GM20431 (cell line): ENCODE measurements at regions not wholly inside any gene's neighbourhood (a gene's known extent, or its start where the extent isn't known, plus 50 kb on each side); places are given as distances from the start of the nearest gene placed in this dataset.

Experiments used
- in situ Hi-C: fragments of 300-500 bp; cut with MseI, MboI; formaldehyde crosslinking; loops from one replicate; pipeline ENCODE4 v1.15.0; 2020; ENCODE audit warnings: low sequenced_read_pairs; ENCODE audit not compliant: unreplicated experiment

DNA sequence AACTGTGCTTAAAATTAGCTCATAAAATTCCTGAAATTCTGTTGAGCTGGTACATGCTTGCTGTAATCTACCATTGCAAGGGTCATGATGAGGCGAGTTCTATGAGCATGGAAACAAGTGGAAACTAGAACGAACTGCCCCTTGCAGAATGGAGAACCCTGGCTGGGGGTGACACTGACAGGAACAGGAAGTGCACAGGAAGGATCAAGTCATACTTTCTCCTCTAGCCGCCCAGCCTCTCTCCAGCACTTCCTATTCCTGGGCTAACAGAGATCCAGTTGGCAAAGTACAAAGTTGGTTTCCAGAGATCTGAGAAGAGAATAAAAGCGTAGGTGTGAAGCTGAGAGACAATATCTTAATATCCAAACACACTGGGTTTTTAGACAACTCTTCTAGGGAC, 414.2 kb upstream of the PODXL start:
- in situ Hi-C loops, result no loop called here

DNA sequence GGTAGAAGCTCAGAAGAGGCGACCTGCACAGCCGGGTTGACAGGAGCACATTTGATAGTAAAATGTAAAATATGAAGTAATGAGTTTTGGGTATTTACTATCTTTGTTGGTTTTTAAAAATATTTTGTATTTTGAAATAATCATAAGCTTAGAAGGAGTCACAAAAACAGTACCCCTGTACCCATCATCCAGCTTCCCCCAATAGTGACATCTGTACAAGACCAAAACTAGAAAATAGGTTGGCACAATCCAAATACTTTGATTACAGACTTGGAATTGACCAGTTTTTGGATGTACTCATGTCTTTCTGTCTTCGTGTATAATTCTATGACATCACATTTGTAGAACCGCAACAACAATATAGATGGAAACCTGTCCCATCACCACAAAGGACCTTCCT, 413.1 kb upstream of the PODXL start:
- in situ Hi-C loops, result no loop called here

DNA sequence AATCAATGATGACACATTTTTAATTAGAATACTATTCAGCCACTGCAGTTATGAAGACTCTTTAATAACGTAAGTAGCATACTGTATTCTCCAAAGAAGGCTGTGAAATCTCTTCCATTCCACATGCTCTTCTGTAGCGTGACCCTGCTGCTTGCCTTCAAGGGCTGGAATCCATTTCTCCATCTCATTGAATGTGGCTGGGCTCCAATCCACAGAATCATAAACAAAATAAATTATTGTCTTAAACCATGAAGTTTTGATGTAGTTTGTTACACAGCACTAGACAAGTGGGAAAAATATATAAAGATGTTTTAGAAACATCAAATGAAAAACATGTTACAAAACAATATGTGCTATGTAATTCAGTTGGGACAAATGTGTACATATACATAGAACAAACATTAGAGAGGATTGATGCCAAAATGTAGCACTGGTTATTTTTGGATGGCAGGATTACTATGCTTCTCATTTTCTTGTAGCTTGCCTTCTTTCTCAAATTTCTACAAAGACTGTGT, 410.8 kb upstream of the PODXL start:
- in situ Hi-C loops, result no loop called here

DNA sequence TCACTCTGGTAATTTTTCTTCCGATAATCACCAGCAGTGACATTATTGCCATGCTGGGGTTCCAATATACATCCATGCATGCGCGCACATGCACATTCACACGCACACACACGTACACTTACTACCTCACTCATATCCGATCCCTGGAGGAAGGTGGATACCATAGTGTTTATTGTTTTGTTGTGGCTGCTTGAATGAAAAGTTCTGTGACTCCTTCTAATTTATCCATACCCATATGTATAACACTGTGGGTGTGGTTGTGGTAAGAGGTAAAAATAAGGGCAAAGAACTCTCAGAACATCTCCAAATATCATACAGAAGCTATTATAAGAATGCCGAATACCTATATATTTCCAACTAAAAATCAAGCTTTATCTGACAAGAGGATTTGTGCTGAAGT, 407.8 kb upstream of the PODXL start:
- in situ Hi-C loops, result no loop called here

DNA sequence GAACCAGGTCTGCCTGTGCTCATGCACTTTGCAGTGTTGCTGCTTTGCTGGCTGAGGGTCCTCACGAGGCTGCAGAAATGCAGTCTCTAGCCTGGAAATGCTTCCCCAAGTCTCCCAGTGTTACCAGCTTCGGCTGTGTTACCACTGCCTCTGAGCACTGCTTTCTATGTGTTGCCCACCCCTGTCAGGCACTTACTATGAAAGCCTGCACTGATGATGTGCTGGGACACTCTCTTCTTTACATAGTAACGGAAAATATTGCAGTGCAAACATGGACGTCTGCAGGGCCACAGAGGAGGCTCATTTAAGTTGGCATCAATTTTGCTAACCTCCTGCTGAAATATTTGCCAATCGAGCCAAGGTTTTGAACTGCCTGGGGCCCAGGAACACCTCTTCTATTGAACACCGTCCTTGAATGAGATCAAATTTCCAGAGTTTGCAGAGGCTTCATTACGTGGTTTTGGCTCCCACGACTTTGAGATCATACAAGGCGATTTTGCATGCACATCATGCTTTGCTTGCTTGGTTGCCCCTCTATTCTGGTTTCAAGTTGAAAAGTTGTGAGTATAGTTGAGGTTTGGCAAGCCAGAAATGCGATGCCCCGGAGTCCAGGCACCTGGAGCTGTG, 404.7 kb upstream of the PODXL start:
- in situ Hi-C loops, result no loop called here

DNA sequence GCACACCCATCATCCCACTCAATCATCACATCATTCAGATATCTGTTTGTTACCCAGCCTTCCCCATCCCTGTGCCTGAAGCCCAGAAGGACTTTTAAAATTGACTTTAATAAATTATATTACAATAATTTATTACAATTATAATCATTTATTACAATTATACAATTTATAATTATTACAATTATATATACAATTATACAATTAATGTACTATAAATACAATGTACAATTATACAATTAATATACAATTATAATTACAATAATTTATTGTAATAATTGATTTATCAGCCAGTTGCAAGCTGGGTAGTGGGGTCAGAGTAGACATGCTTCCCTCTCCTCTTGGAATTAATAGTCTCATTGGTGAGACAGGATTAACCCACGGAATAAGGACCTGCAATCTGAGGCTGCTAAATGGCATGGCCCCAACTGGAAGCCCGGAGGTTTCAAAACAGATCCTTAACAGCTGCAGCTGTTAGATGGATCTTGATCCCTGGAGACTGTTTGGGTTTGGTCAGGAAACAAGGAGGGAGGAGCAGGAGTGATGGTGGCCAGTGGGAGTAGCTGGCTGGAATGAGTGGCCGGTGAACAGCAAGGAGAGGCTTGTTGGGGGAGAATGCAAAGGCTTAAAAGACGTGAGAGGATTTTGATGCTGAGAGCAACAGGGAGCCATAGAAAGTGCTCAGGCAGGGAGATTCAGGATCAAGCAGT, 402.8 kb upstream of the PODXL start:
- in situ Hi-C loops, result no loop called here

DNA sequence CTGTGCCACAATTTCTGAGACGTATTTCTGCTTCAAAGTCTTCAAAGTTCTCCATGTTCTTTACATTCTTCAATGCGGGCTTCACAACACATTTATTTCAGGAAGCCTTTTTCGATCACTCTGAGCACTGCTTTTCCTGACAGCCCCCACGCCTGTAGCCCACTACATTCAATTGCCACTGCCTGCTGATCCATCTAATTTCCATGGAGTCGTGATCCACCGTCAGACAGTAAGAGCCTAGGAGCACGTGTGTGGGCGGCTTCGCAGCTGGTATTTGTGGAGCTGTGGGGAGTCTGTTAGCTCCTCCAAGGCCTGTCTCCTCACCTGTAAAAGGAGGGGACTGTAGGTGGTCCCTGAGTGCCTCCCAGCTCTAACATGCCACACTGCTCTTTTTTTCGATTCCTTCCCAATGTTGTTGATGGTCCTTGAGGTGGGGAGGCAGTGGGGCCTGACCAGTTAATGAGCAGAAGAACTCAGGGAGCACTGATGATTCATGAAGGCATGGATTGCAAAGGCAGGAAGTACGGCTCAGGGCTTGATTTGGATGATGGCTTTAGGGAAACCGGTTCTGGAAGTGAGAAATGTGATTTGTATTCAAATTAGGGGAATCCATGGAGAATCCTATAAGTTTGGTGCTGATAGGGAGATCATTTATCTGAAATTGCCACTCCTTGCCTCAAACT, 401.1 kb upstream of the PODXL start:
- in situ Hi-C loops, result no loop called here

DNA sequence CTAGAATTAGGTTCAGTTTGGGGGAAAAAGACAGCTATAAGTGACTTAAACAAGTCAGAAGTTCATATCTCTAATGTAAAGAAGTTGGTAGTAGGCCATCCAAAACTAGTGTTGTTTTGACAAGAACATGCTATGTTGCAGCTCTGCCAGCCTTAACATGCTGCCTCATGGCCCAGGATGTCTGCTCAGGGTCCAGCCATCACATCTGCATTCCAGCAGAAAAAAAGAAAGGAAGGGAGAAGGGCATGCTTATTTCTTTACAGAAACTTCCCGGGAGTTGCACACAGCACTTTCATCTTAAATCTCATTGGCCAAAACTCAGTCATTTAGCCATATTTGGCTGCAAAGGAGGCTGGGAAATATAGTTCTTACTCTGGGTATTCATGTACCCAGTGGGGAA, 400.4 kb upstream of the PODXL start:
- in situ Hi-C loops, result no loop called here

DNA sequence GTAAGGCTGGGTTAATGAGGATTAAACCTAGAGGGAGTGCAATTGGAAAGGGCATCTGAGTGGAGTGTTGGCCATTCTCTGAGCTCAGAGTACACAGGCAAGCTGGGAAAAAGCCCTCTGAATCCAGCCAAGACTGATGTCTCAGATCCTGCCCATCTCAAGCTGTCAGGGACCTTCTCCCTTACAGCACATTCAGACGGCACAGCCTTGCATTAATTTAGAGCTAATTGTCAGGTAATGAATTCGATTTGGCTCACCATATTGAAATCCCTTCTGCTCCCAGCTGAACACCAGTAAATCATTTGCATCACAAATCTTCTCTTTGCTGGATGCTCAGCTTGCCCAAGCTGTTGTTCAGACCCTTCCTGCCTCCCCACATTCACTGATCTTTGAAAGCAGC, 399.3 kb upstream of the PODXL start:
- in situ Hi-C loops, result no loop called here

DNA sequence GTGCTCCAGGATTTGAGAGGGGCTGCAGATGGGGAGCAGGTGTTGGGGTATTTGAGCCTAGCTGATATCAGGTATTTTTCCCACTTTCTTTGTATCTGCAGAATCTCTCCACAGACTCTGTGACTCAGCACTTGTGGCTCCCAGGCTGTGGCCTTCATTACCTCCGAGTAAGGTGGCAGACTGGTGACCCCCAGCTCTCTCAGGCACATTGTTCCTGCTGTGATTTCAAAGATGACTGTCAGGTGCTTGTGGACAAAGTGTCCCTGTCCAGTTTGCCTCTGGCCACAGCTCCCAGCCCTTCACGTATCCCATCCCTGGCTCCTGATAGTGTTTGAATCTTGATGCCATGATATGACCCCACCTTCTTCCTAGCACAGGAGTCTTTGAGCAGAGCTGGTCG, 396.8 kb upstream of the PODXL start:
- in situ Hi-C loops, result no loop called here

DNA sequence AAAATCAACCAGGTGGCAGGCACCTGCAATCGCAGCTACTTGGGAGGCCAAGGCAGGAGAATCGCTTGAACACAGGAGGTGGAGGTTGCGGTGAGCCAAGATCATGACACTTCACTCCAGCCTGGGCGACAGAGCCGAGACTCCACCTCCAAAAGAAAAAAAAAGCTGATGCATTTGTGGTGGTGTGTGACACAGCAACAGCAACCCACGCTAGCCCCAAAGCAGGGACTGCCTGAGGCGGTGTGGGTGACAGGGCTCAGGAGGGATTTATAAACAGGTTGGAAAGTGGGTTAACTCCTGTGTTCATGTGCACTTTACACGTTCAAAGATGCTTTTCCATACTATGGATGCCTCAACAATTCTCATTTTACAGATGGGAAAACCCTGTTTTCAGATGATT, 395.9 kb upstream of the PODXL start:
- in situ Hi-C loops, result no loop called here

DNA sequence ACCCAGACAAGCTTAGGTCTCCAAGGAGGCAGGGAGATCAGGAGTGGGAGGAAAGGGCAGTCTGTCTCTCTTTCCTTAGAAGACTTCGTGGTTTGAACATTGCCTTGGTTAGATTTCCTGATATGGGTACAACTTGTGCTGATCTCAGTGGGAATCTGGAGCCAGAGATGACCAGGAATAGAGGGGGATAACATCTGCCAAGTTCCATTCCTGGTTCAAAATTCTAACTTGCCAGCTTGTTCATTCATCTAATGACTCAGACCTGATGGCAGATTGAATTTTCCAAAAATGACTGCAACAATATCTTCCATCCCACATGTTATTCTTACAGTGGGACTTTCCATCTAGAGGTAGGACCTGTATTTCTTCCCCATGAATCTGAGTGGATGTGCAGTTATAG, 394.3 kb upstream of the PODXL start:
- in situ Hi-C loops, result no loop called here

DNA sequence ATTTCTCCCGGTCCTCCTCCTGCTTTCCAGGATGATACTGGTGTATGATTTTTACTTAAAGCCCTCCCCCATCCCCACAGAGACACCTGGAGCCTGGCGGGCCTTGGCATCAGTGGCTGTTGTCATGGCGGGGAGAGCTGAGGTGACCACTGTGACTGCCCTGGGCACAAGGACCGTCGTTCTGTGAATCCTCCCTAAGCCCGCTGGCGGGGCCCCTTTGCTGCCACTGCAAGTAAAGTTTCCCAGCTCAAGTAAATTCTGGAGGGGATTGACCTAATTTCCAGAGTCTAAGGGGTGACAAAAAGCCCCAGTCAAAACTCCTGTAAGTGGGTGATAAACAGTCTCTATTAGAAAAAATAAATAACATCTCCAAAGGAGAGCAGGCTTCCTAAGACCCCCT, 393.2 kb upstream of the PODXL start:
- in situ Hi-C loops, result no loop called here

DNA sequence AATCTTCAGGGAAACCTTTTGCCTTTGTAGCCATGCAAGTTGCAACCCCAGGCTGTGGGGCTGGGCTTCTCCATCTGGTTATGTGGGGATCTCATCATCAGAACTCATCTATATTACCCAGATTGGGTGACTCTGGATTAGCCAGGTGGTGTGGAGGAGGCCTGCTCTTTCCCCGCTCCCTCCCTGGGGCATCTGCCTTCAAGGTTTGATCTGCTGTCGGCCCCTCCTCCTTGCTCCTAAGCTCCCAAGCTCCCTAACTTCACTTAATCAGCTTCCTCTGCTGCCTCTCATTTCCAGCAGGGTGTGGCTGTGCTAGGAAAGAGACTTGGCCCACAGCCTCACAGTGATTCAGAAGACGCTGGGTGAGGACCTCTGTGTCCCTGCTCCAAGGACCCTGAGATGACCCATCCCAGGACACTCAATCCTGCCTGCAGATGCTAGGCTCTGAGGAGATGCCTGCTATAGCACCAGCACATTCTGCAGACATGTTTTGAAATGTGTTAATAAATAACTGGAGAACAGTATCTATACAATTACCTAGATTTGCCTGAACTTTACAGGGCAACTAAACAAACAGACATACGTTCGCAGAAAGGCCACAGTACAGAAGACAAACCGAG, 392.1 kb upstream of the PODXL start:
- in situ Hi-C loops, result no loop called here

DNA sequence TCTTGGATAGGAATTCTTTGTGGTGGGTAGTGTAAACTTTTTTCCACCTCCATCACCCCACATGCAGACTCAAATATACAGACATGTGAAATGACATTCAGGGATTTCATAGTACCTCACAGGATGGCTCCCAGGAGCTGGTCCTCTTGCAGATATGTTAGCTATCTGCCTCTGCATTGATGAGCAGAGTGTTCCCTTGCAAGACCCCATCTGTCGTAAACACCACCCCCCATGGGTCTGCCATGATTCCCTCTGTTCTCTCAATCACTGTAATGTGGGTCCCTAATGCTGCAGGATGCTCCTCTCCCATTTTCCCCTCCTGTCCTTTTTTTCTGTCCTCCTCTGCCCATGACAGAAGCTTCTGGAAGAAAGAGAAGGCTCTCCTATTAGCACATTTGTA, 391.2 kb upstream of the PODXL start:
- in situ Hi-C loops, result no loop called here

DNA sequence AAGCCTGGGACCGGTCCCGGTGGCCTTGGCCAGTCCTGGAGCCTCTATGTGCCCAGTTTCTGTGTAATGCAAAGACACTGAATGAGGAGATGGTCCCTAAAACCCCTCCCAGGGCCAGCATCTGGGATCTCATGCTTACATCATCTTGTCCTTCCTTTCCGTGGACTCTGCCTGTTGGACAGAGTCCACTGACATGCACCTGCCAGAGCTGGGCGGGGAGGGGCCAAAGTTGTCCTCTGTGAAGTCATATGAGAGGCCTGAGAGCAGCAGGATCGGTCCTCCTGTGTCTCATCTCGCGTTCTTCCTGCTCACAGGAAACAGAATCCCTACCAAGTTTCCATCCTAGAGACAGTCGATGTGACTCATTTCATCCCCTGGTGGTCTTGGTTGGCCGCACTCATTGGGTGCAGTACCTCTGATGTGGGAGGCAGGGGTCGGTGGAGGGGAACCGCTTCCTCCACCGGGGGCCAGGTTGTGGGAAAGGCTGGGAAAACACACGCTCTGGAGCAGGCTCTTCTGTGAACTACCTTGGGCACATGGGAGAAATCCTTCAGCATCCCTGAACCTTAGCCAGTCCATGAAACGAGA, 389.6 kb upstream of the PODXL start:
- in situ Hi-C loops, result no loop called here

DNA sequence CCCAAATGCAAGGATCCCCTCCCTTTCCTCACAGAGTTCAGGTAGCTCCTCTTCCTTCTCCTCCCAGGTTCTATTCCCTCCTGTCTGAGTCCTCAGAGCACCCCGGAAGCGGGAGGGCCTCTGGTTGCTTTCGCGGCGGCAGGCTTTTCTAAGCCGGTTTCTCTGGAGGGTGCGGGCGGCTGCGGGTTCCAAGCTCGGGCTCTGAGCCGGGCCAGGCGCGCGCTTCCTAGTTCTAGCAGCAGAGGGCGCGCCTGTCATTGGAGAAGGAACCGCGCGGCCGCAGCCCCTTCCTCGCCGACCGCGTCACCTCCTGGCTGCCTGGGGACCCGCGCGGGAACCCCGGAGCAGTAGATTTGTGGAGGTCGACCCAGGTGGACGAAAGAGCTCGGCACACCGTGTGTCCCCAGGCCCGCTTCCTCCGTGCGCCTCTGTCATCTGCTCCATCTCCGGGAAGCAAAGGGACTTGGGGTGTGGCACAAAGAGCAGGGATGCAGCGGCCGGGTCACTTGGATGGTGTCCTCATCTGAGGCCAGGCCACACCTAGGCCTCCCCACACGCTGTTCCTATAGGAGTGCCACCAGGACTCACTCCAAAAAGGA, 389.0 kb upstream of the PODXL start:
- in situ Hi-C loops, result no loop called here

DNA sequence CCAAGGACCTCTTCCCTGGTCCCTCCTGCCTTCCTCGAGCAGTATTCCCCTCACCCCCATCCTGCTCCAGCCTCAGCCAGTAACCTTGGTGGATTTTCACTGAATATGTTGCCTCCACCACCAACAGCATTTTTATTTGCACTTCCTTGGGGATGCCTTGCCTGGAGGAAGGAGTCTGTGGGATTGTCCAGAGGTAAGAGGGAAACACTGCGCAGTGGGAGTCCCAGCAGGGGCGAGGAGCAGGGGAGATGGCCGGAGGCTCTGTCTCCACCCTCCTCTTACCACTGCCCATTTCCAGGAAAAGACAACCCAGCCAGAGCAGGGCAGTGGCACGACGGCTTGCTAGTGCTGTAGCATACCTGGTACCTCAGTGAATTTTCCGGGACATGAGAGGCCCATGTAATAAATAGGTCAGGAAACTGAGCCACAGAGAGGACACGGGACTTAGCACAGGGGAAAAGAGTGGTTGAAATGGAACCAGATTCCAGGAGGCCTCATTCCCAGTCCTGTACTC, 388.2 kb upstream of the PODXL start:
- in situ Hi-C loops, result no loop called here

DNA sequence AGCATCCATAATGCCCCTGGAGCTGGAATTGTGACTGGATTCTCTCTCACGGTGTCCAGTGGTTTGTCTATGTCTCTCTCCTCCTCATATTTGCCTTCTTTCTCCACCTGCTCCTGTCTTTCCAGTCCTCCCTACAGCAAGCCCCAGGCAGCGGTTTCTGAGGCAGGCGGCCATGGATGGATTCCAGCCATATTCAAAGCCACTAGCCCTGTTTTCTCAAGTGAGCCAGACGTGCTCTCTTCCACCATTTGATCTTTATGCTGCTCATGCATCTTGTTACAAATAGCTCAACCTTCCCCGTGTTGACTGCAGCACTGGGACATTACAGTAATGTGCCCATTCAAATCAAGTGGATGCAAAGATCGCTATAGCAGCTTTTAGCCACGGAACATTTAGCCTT, 387.2 kb upstream of the PODXL start:
- in situ Hi-C loops, result no loop called here

DNA sequence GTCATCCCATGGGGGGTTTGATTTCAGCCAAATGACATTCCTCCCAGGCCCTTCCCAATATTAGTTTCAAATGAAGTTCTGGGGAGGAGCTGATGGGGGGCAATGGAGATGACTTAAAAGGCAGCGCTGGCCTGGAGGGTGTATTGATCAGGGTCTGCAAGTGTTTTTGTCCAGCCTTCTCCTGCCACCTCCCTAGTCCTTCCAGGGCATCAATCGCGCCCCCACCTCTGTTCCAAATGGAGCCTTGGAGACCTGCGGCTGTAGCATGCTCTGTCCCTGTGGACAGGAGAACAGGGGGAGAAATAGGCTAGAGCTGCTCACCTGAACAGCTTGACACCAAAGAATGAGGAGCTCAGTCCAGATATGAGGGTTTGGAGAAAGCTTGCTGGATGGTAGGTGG, 386.8 kb upstream of the PODXL start:
- in situ Hi-C loops, result no loop called here
